Upper lobe of left lung (tissue), 4 donors: ENCODE measurements at regions not wholly inside any gene's neighbourhood (a gene's known extent, or its start where the extent isn't known, plus 50 kb on each side); places are given as distances from the start of the nearest gene placed in this dataset.

ENCODE experiments used
- EP300 ChIP-seq, 4 donors: sonication (generic); formaldehyde crosslinking; IDR thresholded peaks; one replicate each; pipeline ENCODE4 v1.5.1; 2017; ENCODE audit warnings: antibody characterized with exemption in 4 of 4, control low read depth in 2 of 4
- POLR2A ChIP-seq, 4 donors: fragments of 450-650 bp; IDR thresholded peaks; one replicate each; pipeline ENCODE4 v1.5.1; 2016 to 2017; ENCODE audit warnings: antibody characterized with exemption in 4 of 4, mild to moderate bottlenecking in 2 of 4
- POLR2AphosphoS5 ChIP-seq, 2 donors: sonication (generic); formaldehyde crosslinking; IDR thresholded peaks; one replicate each; pipeline ENCODE4 v1.5.1; 2017; ENCODE audit warnings: antibody characterized with exemption in 2 of 2
- TF ChIP-seq, protein P1 (sequence below), 6 experiments: fragments of 450-650 bp in 4 of 6; fragments of 200-600 bp in 2 of 6; sonication (generic) in 2 of 6; IDR thresholded peaks; one replicate each; pipeline ENCODE4 v1.5.1; 2016 to 2019; ENCODE audit warnings: antibody characterized with exemption in 6 of 6

DNA sequence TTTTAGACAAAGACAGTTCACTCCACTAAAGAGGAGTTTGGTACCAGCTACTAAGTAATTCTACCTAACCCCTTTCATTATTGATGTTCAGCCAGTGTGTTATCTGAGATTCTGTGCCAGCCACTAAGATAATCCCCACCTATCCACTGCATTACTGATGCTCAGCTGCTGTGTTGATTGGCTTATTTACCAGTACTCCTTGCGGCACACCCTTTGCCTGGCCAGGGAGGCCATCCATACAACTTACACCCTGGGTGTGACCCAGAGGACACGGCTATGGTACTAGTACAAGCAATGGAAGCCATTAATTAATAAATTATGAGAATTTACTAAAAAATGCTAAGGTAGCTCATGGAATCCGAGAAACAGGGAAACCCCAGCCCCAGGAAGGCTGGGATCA is 290.7 kb upstream of the CTNNB1 start:
- TF ChIP-seq, protein P1, sequence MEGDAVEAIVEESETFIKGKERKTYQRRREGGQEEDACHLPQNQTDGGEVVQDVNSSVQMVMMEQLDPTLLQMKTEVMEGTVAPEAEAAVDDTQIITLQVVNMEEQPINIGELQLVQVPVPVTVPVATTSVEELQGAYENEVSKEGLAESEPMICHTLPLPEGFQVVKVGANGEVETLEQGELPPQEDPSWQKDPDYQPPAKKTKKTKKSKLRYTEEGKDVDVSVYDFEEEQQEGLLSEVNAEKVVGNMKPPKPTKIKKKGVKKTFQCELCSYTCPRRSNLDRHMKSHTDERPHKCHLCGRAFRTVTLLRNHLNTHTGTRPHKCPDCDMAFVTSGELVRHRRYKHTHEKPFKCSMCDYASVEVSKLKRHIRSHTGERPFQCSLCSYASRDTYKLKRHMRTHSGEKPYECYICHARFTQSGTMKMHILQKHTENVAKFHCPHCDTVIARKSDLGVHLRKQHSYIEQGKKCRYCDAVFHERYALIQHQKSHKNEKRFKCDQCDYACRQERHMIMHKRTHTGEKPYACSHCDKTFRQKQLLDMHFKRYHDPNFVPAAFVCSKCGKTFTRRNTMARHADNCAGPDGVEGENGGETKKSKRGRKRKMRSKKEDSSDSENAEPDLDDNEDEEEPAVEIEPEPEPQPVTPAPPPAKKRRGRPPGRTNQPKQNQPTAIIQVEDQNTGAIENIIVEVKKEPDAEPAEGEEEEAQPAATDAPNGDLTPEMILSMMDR (IDR thresholded peaks at IDR 0.05): no peak
- TF ChIP-seq POLR2AphosphoS5 (IDR thresholded peaks at IDR 0.05) (no peak), EP300 (IDR thresholded peaks at IDR 0.05) (no peak), POLR2A (IDR thresholded peaks at IDR 0.05) (no peak)
